ENCODE measurements at regions not wholly inside any gene's neighbourhood (a gene's known extent, or its start where the extent isn't known, plus 50 kb on each side); places are given as distances from the start of the nearest gene placed in this dataset.

- peaks cover 0 to 13% (median 0%) of the 10 kb centered on the region in 6 donors for H3K36me3 ChIP-seq
- 67 to 77% (median 71%) methylated on average over 6 to 7 of the region's 7 CpGs for WGBS, 5 donors
- peaks cover 18 to 62% (median 53%) of the 10 kb centered on the region in 6 donors for H3K4me1 ChIP-seq
- no peaks in the 10 kb centered on the region for H3K9me3 ChIP-seq
- no peak for DNase-seq
- H3K27ac ChIP-seq, result peak overlapping the region; percentile 78 to 89 (median 81)
- intact Hi-C loops (cut with DNase I; ENCODE audit: low total_unique reads), result no loop called here
- H3K27me3 ChIP-seq (replicated peaks in 1 of 7), result no peaks in the 10 kb centered on the region
- H3K4me3 ChIP-seq, result peak overlapping the region in 3 of 8 donors; percentile 17 to 63 (median 42)
- no peak for TF ChIP-seq POLR2A (IDR thresholded peaks at IDR 0.05)
- TF ChIP-seq POLR2AphosphoS5 (IDR thresholded peaks at IDR 0.05), result peak in 1 of 3 donors; percentile 55
- no peak for TF ChIP-seq CTCF (IDR thresholded peaks at IDR 0.05 in 8 of 11, conservative IDR thresholded peaks at IDR 0.05 in 3 of 11)
These were observed 71.3 kb downstream of the S1PR1 start for GRCh38 chr1:101307985-101308689.

- H3K4me1 ChIP-seq, result peaks cover 18 to 65% (median 51%) of the 10 kb centered on the region in 6 donors
- WGBS, 5 donors, result 11 to 19% (median 16%) methylated on average over 8 of the region's 8 CpGs
These were observed 72.1 kb downstream of the S1PR1 start for GRCh38 chr1:101308935-101309333.

GRCh38 chr1:101309334-101310311, 72.8 kb downstream of the S1PR1 start:
- intact Hi-C loops (cut with DNase I; ENCODE audit: low total_unique reads), result loop anchor here (5.0 kb wide), 1 partner anchor 48 kb away; no protein-coding TSS in a partner anchor
- peak overlapping the region; percentile 78 to 89 (median 81) for H3K27ac ChIP-seq
- DNase-seq, result peak; percentile 94

More at GRCh38 chr1:101308935-101309333, 72.1 kb downstream of the S1PR1 start:
- no peaks in the 10 kb centered on the region for H3K9me3 ChIP-seq
- H3K27me3 ChIP-seq (replicated peaks in 1 of 7), result no peaks in the 10 kb centered on the region
- intact Hi-C loops (cut with DNase I; ENCODE audit: low total_unique reads), result no loop called here
- peak overlapping the region in 6 of 8 donors; percentile 31 to 63 (median 38) for H3K4me3 ChIP-seq
- peak overlapping the region; percentile 78 to 89 (median 81) for H3K27ac ChIP-seq
- H3K36me3 ChIP-seq, result peaks cover 0 to 13% (median 0%) of the 10 kb centered on the region in 6 donors
- TF ChIP-seq POLR2A (IDR thresholded peaks at IDR 0.05) (peak in 1 of 3 donors; percentile 33), POLR2AphosphoS5 (IDR thresholded peaks at IDR 0.05) (peak in 1 of 3 donors; percentile 69), CTCF (IDR thresholded peaks at IDR 0.05 in 8 of 11, conservative IDR thresholded peaks at IDR 0.05 in 3 of 11) (no peak)
- no peak for DNase-seq

More at GRCh38 chr1:101309334-101310311, 72.8 kb downstream of the S1PR1 start:
- no peaks in the 10 kb centered on the region for H3K9me3 ChIP-seq
- WGBS, 5 donors, result 2 to 3% (median 2%) methylated on average over 37 of the region's 37 CpGs
- H3K4me3 ChIP-seq, result peak overlapping the region; percentile 18 to 63 (median 36)
- H3K27me3 ChIP-seq (replicated peaks in 1 of 7), result no peaks in the 10 kb centered on the region
- H3K36me3 ChIP-seq, result peaks cover 0 to 13% (median 0%) of the 10 kb centered on the region in 6 donors
- peaks cover 18 to 65% (median 51%) of the 10 kb centered on the region in 6 donors for H3K4me1 ChIP-seq
- TF ChIP-seq POLR2A (IDR thresholded peaks at IDR 0.05), result no peak
- TF ChIP-seq POLR2AphosphoS5 (IDR thresholded peaks at IDR 0.05), result peak; percentile 80 to 86 (median 81)
- peak; percentile 59 to 84 (median 79) for TF ChIP-seq CTCF (IDR thresholded peaks at IDR 0.05 in 8 of 11, conservative IDR thresholded peaks at IDR 0.05 in 3 of 11)
